ENCODE measurements at regions not wholly inside any gene's neighbourhood (a gene's known extent, or its start where the extent isn't known, plus 50 kb on each side); places are given as distances from the start of the nearest gene placed in this dataset.

GRCh38 chr13:90783273-90783672, 564.2 kb upstream of the MIR17HG start:
- Histone ChIP-seq H3K4me3 (ENCODE audit: low read depth, low read length) (no peak overlapping the region), H3K27me3 (ENCODE audit: control insufficient read depth, insufficient read depth, low read length) (no peaks in the 10 kb centered on the region), H3K4me1 (ENCODE audit: control insufficient read depth, insufficient read depth, low read length) (no peaks in the 10 kb centered on the region), H3K36me3 (ENCODE audit: control insufficient read depth, insufficient read depth, low read length) (no peaks in the 10 kb centered on the region), H3K27ac (ENCODE audit: low read depth, low read length) (no peak overlapping the region), H3K9me3 (ENCODE audit: control insufficient read depth, insufficient read depth, low read length) (no peaks in the 10 kb centered on the region)
- no peak for DNase-seq (ENCODE audit: low read depth in 4 of 6, low spot score in 6 of 6)

DNA sequence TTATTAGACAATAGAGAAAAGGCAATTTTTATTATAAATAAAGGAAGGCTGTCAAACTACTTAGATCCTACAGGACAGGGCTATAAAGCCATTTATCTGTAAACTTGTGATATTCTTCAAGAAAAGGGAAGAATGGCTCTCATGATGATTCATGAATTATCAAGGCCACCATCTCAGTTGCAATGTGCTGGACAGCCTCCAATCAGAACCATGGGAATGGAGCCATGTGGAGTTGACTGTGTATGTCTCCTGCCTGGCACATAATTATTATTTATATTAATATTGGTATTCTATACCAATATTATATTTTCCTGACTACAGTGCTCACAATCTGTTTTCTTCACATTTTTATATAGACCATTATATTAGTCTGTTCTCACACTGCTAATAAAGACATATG, 560.5 kb upstream of the MIR17HG start:
- H3K9me3 ChIP-seq (ENCODE audit: control insufficient read depth, insufficient read depth, low read length) = no peaks in the 10 kb centered on the region
- no peaks in the 10 kb centered on the region for H3K27me3 ChIP-seq (ENCODE audit: control insufficient read depth, insufficient read depth, low read length)
- DNase-seq (ENCODE audit: low read depth in 4 of 6, low spot score in 6 of 6) = no peak
- no peaks in the 10 kb centered on the region for H3K36me3 ChIP-seq (ENCODE audit: control insufficient read depth, insufficient read depth, low read length)
- no peak overlapping the region for H3K4me3 ChIP-seq (ENCODE audit: low read depth, low read length)
- no peaks in the 10 kb centered on the region for H3K4me1 ChIP-seq (ENCODE audit: control insufficient read depth, insufficient read depth, low read length)
- H3K27ac ChIP-seq (ENCODE audit: low read depth, low read length) = no peak overlapping the region

- no peaks in the 10 kb centered on the region for H3K9me3 ChIP-seq (ENCODE audit: control insufficient read depth, insufficient read depth, low read length)
- H3K4me1 ChIP-seq (ENCODE audit: control insufficient read depth, insufficient read depth, low read length) = no peaks in the 10 kb centered on the region
- no CpG with 5 or more reads among the region's 1 CpG for WGBS (ENCODE audit: insufficient coverage)
- DNase-seq (ENCODE audit: low read depth in 4 of 6, low spot score in 6 of 6) = no peak
- no peaks in the 10 kb centered on the region for H3K36me3 ChIP-seq (ENCODE audit: control insufficient read depth, insufficient read depth, low read length)
- no peak overlapping the region for H3K27ac ChIP-seq (ENCODE audit: low read depth, low read length)
- no peaks in the 10 kb centered on the region for H3K27me3 ChIP-seq (ENCODE audit: control insufficient read depth, insufficient read depth, low read length)
- no peak overlapping the region for H3K4me3 ChIP-seq (ENCODE audit: low read depth, low read length)
These were observed 555.2 kb upstream of the MIR17HG start for GRCh38 chr13:90792335-90792734.

DNA sequence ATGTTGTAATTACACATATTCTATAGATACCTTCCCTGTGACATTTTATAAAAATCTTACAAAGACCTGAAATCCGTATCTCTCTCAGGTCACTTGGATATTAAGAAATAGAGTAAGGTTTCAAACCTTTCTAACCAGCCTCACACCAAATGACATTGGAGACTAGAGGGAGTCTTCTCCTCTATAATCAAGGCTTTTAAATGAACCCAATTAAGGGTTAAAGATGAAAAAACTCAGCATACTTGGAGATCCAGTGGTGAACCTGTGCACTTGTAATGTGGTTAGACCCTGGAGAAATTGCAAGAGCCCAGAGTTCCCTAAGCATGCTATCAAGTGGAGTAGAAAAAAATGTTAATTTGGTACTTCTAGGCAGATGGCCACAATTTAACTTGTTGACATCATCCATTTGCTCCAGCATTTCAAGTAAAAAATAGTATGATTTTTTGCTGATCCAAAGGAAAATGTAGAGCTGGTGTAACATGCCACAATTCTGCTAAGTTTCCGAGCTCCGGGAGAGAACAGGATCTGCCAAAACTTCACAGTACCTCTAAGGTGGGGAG, 554.1 kb upstream of the MIR17HG start:
- no peaks in the 10 kb centered on the region for H3K36me3 ChIP-seq (ENCODE audit: control insufficient read depth, insufficient read depth, low read length)
- no peak overlapping the region for H3K4me3 ChIP-seq (ENCODE audit: low read depth, low read length)
- H3K9me3 ChIP-seq (ENCODE audit: control insufficient read depth, insufficient read depth, low read length) = no peaks in the 10 kb centered on the region
- DNase-seq (ENCODE audit: low read depth in 4 of 6, low spot score in 6 of 6) = no peak
- H3K27me3 ChIP-seq (ENCODE audit: control insufficient read depth, insufficient read depth, low read length) = no peaks in the 10 kb centered on the region
- H3K27ac ChIP-seq (ENCODE audit: low read depth, low read length) = no peak overlapping the region
- no peaks in the 10 kb centered on the region for H3K4me1 ChIP-seq (ENCODE audit: control insufficient read depth, insufficient read depth, low read length)
- 80% methylated on average over 1 of the region's 3 CpGs for WGBS (ENCODE audit: insufficient coverage)

GRCh38 chr13:90796474-90796873, 551.0 kb upstream of the MIR17HG start:
- Histone ChIP-seq H3K9me3 (ENCODE audit: control insufficient read depth, insufficient read depth, low read length) (no peaks in the 10 kb centered on the region), H3K36me3 (ENCODE audit: control insufficient read depth, insufficient read depth, low read length) (no peaks in the 10 kb centered on the region), H3K4me3 (ENCODE audit: low read depth, low read length) (no peak overlapping the region), H3K4me1 (ENCODE audit: control insufficient read depth, insufficient read depth, low read length) (no peaks in the 10 kb centered on the region), H3K27ac (ENCODE audit: low read depth, low read length) (no peak overlapping the region), H3K27me3 (ENCODE audit: control insufficient read depth, insufficient read depth, low read length) (no peaks in the 10 kb centered on the region)
- no peak for DNase-seq (ENCODE audit: low read depth in 4 of 6, low spot score in 6 of 6)
- WGBS (ENCODE audit: insufficient coverage) = 92% methylated on average over 2 of the region's 4 CpGs

- Histone ChIP-seq H3K36me3 (ENCODE audit: control insufficient read depth, insufficient read depth, low read length) (no peaks in the 10 kb centered on the region), H3K4me1 (ENCODE audit: control insufficient read depth, insufficient read depth, low read length) (no peaks in the 10 kb centered on the region), H3K9me3 (ENCODE audit: control insufficient read depth, insufficient read depth, low read length) (no peaks in the 10 kb centered on the region), H3K4me3 (ENCODE audit: low read depth, low read length) (no peak overlapping the region), H3K27me3 (ENCODE audit: control insufficient read depth, insufficient read depth, low read length) (no peaks in the 10 kb centered on the region), H3K27ac (ENCODE audit: low read depth, low read length) (no peak overlapping the region)
- DNase-seq (ENCODE audit: low read depth in 4 of 6, low spot score in 6 of 6) = no peak
- 83% methylated on average over 1 of the region's 2 CpGs for WGBS (ENCODE audit: insufficient coverage)
These were observed 550.2 kb upstream of the MIR17HG start for GRCh38 chr13:90797335-90797734.

DNA sequence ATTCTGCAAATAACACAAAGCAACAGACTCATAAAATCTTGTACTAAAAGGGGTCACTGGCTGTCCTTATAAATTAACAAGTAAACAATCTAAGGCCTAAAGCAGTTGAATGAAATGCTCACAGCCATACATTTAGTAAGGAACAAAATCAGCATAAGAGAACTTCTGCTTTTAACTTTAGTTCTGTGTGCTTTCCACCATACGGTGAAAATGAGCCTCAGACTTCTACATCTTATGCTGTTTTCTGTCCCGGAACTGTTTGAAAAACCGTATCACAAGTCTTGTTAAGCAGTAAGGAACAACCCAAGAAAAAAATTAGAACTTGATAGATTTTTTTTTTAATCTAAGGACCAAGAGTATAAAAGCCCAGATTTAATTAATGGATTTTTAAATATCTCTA, 549.1 kb upstream of the MIR17HG start:
- DNase-seq (ENCODE audit: low read depth in 4 of 6, low spot score in 6 of 6) = peak in 1 of 6 donors; percentile 34
- 67% methylated on average over 1 of the region's 3 CpGs for WGBS (ENCODE audit: insufficient coverage)
- no peaks in the 10 kb centered on the region for H3K4me1 ChIP-seq (ENCODE audit: control insufficient read depth, insufficient read depth, low read length)
- H3K27me3 ChIP-seq (ENCODE audit: control insufficient read depth, insufficient read depth, low read length) = no peaks in the 10 kb centered on the region
- H3K36me3 ChIP-seq (ENCODE audit: control insufficient read depth, insufficient read depth, low read length) = no peaks in the 10 kb centered on the region
- no peaks in the 10 kb centered on the region for H3K9me3 ChIP-seq (ENCODE audit: control insufficient read depth, insufficient read depth, low read length)
- no peak overlapping the region for H3K27ac ChIP-seq (ENCODE audit: low read depth, low read length)
- H3K4me3 ChIP-seq (ENCODE audit: low read depth, low read length) = no peak overlapping the region

DNA sequence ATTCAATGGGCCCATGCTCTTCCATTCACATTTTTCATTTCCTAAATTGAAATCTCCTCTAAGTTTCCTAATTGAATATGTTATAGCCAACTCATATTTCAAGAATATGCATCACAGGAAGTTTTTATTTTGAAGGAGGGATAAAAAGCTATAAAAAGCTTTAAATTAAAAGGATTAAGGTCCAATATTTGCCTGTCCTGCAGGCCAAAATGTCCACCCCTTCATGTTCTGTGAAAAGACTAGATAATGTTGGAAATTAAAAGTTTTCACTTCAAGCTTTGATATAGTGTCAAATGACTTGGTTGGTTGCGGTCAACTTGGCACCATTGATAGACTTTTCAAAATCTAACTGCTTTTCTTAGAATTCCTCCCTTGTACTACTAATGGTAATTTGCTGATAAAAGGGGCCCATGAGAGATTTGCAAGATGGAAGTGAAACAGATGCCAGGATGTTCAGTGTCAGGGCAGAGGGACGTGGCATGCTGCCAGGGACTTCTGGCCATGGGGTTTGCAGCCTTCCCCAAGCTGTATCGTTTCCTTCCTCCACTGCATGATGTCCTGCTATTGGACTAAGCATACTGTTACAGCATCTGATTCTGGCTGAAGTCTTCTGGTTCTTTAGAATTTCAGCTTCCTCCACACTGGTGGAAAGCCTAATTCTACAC, 547.3 kb upstream of the MIR17HG start:
- no peak overlapping the region for H3K4me3 ChIP-seq (ENCODE audit: low read depth, low read length)
- no peaks in the 10 kb centered on the region for H3K4me1 ChIP-seq (ENCODE audit: control insufficient read depth, insufficient read depth, low read length)
- no peaks in the 10 kb centered on the region for H3K9me3 ChIP-seq (ENCODE audit: control insufficient read depth, insufficient read depth, low read length)
- DNase-seq (ENCODE audit: low read depth in 4 of 6, low spot score in 6 of 6) = peak in 2 of 6 donors; percentile 28 to 59
- no peaks in the 10 kb centered on the region for H3K36me3 ChIP-seq (ENCODE audit: control insufficient read depth, insufficient read depth, low read length)
- H3K27ac ChIP-seq (ENCODE audit: low read depth, low read length) = no peak overlapping the region
- no peaks in the 10 kb centered on the region for H3K27me3 ChIP-seq (ENCODE audit: control insufficient read depth, insufficient read depth, low read length)
- WGBS (ENCODE audit: insufficient coverage) = 27% methylated on average over 2 of the region's 3 CpGs

- Histone ChIP-seq H3K4me1 (ENCODE audit: control insufficient read depth, insufficient read depth, low read length) (no peaks in the 10 kb centered on the region), H3K27ac (ENCODE audit: low read depth, low read length) (no peak overlapping the region), H3K36me3 (ENCODE audit: control insufficient read depth, insufficient read depth, low read length) (no peaks in the 10 kb centered on the region), H3K9me3 (ENCODE audit: control insufficient read depth, insufficient read depth, low read length) (no peaks in the 10 kb centered on the region), H3K27me3 (ENCODE audit: control insufficient read depth, insufficient read depth, low read length) (no peaks in the 10 kb centered on the region), H3K4me3 (ENCODE audit: low read depth, low read length) (no peak overlapping the region)
- DNase-seq (ENCODE audit: low read depth in 4 of 6, low spot score in 6 of 6) = no peak
- 96% methylated on average over 3 of the region's 7 CpGs for WGBS (ENCODE audit: insufficient coverage)
These were observed 545.9 kb upstream of the MIR17HG start for GRCh38 chr13:90801621-90802020.

DNA sequence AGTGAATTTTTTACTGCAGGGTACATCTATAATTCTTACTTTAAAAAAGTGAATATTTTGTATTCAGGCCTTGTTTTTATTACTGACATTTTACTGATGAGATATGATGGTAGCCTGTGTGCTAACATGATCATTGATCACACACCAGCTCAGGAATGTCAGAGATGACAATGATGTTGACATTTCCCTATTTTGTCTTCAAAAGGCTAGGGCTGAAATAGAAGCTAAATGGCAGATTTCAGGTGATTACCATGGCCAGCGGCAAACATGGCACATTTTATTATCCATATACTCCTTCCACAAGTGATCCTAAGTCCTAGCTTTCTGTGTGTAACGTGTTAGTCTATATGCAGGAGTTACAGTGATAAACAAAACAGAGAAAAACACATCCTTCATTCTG, 544.3 kb upstream of the MIR17HG start:
- no peak overlapping the region for H3K27ac ChIP-seq (ENCODE audit: low read depth, low read length)

More for the DNA sequence above, 544.3 kb upstream of the MIR17HG start:
- H3K36me3 ChIP-seq (ENCODE audit: control insufficient read depth, insufficient read depth, low read length) = no peaks in the 10 kb centered on the region
- WGBS (ENCODE audit: insufficient coverage) = no CpG with 5 or more reads among the region's 2 CpGs
- DNase-seq (ENCODE audit: low read depth in 4 of 6, low spot score in 6 of 6) = peak in 1 of 6 donors; percentile 8
- no peak overlapping the region for H3K4me3 ChIP-seq (ENCODE audit: low read depth, low read length)
- no peaks in the 10 kb centered on the region for H3K27me3 ChIP-seq (ENCODE audit: control insufficient read depth, insufficient read depth, low read length)
- no peaks in the 10 kb centered on the region for H3K4me1 ChIP-seq (ENCODE audit: control insufficient read depth, insufficient read depth, low read length)
- no peaks in the 10 kb centered on the region for H3K9me3 ChIP-seq (ENCODE audit: control insufficient read depth, insufficient read depth, low read length)

All from spinal cord (tissue), 9 donors.